Gastroesophageal sphincter (tissue), 3 donors: ENCODE measurements at regions not wholly inside any gene's neighbourhood (a gene's known extent, or its start where the extent isn't known, plus 50 kb on each side); places are given as distances from the start of the nearest gene placed in this dataset.

Source experiments
- POLR2AphosphoS5 ChIP-seq: sonication (generic); formaldehyde crosslinking; IDR thresholded peaks from one replicate; pipeline ENCODE4 v1.6.1; 2017; ENCODE audit warnings: antibody characterized with exemption
- TF ChIP-seq, protein P1 (sequence below), 4 experiments: fragments of 200-600 bp in 2 of 4; fragments of 450-650 bp in 2 of 4; sonication (generic) in 1 of 4; IDR thresholded peaks; one replicate each; pipeline ENCODE4 v1.5.1; 2017 to 2019; ENCODE audit warnings: antibody characterized with exemption in 4 of 4, mild to moderate bottlenecking in 2 of 4, moderate library complexity in 2 of 4

DNA sequence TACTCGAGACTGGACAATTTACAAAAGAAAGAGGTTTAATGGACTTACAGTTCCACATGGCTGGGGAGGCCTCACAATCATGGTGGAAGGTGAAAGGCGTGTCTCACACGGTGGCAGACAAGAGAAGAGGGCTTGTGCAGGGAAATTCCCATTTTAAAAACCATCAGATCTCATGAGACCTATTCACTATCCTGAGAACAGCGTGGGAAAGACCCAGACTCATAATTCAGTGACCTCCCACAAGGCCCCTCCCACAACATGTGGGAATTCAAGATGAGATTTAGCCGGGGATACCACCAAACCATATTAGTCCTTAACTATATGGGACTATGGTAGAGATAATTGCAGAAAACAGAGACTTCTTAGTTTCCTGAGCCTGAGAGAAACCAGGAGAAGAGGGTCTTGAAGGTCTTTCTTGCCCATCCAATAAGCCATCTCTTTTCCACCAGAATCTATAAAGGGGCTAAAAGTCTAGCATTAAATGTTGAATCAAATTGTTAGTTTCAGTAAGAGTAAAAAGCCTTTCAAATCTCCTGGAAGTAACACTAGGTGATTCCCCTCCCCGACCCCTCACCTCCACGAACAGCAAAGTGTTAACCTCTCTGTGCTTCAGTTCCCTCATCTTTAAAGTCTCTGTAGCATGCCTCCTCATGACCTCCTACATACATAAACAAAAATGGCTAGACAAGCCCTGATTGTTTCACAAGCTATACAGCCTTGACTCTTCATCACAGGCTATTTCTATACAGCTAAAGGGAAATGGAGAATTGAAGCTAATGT lies 259.1 kb downstream of the TMEM167A start:
- no peak for TF ChIP-seq POLR2AphosphoS5
- TF ChIP-seq, protein P1, sequence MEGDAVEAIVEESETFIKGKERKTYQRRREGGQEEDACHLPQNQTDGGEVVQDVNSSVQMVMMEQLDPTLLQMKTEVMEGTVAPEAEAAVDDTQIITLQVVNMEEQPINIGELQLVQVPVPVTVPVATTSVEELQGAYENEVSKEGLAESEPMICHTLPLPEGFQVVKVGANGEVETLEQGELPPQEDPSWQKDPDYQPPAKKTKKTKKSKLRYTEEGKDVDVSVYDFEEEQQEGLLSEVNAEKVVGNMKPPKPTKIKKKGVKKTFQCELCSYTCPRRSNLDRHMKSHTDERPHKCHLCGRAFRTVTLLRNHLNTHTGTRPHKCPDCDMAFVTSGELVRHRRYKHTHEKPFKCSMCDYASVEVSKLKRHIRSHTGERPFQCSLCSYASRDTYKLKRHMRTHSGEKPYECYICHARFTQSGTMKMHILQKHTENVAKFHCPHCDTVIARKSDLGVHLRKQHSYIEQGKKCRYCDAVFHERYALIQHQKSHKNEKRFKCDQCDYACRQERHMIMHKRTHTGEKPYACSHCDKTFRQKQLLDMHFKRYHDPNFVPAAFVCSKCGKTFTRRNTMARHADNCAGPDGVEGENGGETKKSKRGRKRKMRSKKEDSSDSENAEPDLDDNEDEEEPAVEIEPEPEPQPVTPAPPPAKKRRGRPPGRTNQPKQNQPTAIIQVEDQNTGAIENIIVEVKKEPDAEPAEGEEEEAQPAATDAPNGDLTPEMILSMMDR (IDR thresholded peaks at IDR 0.05) = no peak
